ENCODE measurements at regions not wholly inside any gene's neighbourhood (a gene's known extent, or its start where the extent isn't known, plus 50 kb on each side); places are given as distances from the start of the nearest gene placed in this dataset.

GRCh38 chr9:73577848-73578247, 426.2 kb downstream of the ANXA1 start:
- ATAC-seq (ENCODE audit: low FRiP score in 2 of 2): no peak
- Histone ChIP-seq H3K4me3 (no peak overlapping the region), H3K27me3 (no peaks in the 10 kb centered on the region), H3K4me1 (no peaks in the 10 kb centered on the region), H3K27ac (no peak overlapping the region), H3K36me3 (no peaks in the 10 kb centered on the region), H3K9me3 (no peaks in the 10 kb centered on the region)
- no peak for DNase-seq
- 56 to 63% methylated on average over 3 of the region's 3 CpGs for WGBS, 2 donors
- no peak for TF ChIP-seq POLR2AphosphoS5 (IDR thresholded peaks at IDR 0.05)
- no peak for TF ChIP-seq POLR2A (IDR thresholded peaks at IDR 0.05)
- TF ChIP-seq CTCF (IDR thresholded peaks at IDR 0.05): no peak
- TF ChIP-seq EP300 (IDR thresholded peaks at IDR 0.05): no peak

- ATAC-seq (ENCODE audit: low FRiP score in 2 of 2) (no peak), DNase-seq (no peak)
- WGBS, 2 donors: 43 to 66% methylated on average over 2 of the region's 2 CpGs
- Histone ChIP-seq H3K27ac (no peak overlapping the region), H3K27me3 (no peaks in the 10 kb centered on the region), H3K4me1 (no peaks in the 10 kb centered on the region), H3K4me3 (no peak overlapping the region), H3K36me3 (no peaks in the 10 kb centered on the region), H3K9me3 (no peaks in the 10 kb centered on the region)
- TF ChIP-seq EP300 (IDR thresholded peaks at IDR 0.05) (no peak), POLR2A (IDR thresholded peaks at IDR 0.05) (no peak)
Observed at GRCh38 chr9:73579823-73580222, 428.2 kb downstream of the ANXA1 start.

GRCh38 chr9:73583576-73583975, 431.9 kb downstream of the ANXA1 start:
- H3K36me3 ChIP-seq: no peaks in the 10 kb centered on the region
- no peaks in the 10 kb centered on the region for H3K27me3 ChIP-seq
- TF ChIP-seq EP300 (IDR thresholded peaks at IDR 0.05): no peak
- TF ChIP-seq CTCF (IDR thresholded peaks at IDR 0.05): no peak
- TF ChIP-seq POLR2AphosphoS5 (IDR thresholded peaks at IDR 0.05): no peak
- no peak for TF ChIP-seq POLR2A (IDR thresholded peaks at IDR 0.05)
- no peak overlapping the region for H3K27ac ChIP-seq
- no peaks in the 10 kb centered on the region for H3K4me1 ChIP-seq
- no peak for DNase-seq
- no peak overlapping the region for H3K4me3 ChIP-seq
- ATAC-seq (ENCODE audit: low FRiP score in 2 of 2): no peak
- no peaks in the 10 kb centered on the region for H3K9me3 ChIP-seq

- Histone ChIP-seq H3K4me1 (no peaks in the 10 kb centered on the region), H3K27me3 (no peaks in the 10 kb centered on the region), H3K27ac (no peak overlapping the region), H3K4me3 (no peak overlapping the region), H3K36me3 (no peaks in the 10 kb centered on the region), H3K9me3 (no peaks in the 10 kb centered on the region)
- no peak for DNase-seq
- WGBS, 2 donors: 81 to 92% methylated on average over 3 of the region's 3 CpGs
- no peak for ATAC-seq (ENCODE audit: low FRiP score in 2 of 2)
- TF ChIP-seq CTCF (IDR thresholded peaks at IDR 0.05) (no peak), POLR2A (IDR thresholded peaks at IDR 0.05) (no peak), POLR2AphosphoS5 (IDR thresholded peaks at IDR 0.05) (no peak), EP300 (IDR thresholded peaks at IDR 0.05) (no peak)
Observed at GRCh38 chr9:73595036-73595545, 443.4 kb downstream of the ANXA1 start.

GRCh38 chr9:73596321-73596720, 444.7 kb downstream of the ANXA1 start:
- no peaks in the 10 kb centered on the region for H3K4me1 ChIP-seq
- WGBS, 2 donors: 63 to 65% methylated on average over 1 of the region's 1 CpG
- DNase-seq (no peak), ATAC-seq (ENCODE audit: low FRiP score in 2 of 2) (no peak)
- H3K27ac ChIP-seq: no peak overlapping the region
- no peaks in the 10 kb centered on the region for H3K9me3 ChIP-seq
- H3K4me3 ChIP-seq: no peak overlapping the region
- no peak for TF ChIP-seq POLR2A (IDR thresholded peaks at IDR 0.05)
- TF ChIP-seq EP300 (IDR thresholded peaks at IDR 0.05): no peak
- no peak for TF ChIP-seq POLR2AphosphoS5 (IDR thresholded peaks at IDR 0.05)
- no peak for TF ChIP-seq CTCF (IDR thresholded peaks at IDR 0.05)
- H3K27me3 ChIP-seq: no peaks in the 10 kb centered on the region
- no peaks in the 10 kb centered on the region for H3K36me3 ChIP-seq

All from upper lobe of left lung (tissue), 6 donors.